ENCODE measurements at regions not wholly inside any gene's neighbourhood (a gene's known extent, or its start where the extent isn't known, plus 50 kb on each side); places are given as distances from the start of the nearest gene placed in this dataset.

DNA sequence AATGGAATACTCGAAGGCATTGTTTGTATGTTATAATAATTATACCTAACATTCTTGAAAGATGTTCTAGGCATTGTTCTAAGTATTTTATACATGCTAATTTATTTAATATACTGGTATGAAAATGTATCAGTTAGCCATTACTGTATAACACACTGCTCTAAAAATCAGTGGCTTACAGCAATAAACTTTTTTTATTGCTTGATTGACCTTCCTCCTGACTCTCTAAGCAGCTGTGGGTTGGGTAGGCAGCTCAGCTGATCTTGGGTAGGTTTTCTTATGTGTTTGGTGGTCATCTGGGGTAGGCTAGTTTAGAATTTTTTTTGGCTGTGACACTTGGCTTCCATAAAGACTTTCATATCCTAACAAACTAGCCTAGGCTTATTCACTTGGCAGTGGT lies 100.2 kb upstream of the SYT6 start:
- no peak for TF ChIP-seq CTCF (conservative IDR thresholded peaks at IDR 0.05; ENCODE audit: low read depth, low read length)
- no peak for TF ChIP-seq EZH2 (IDR thresholded peaks at IDR 0.05; ENCODE audit: borderline replicate concordance, low read depth, low read length, poor library complexity, severe bottlenecking)
